AG10803 (cell line): ENCODE measurements at regions not wholly inside any gene's neighbourhood (a gene's known extent, or its start where the extent isn't known, plus 50 kb on each side); places are given as distances from the start of the nearest gene placed in this dataset.

ENCODE experiments used
- DNase-seq: peaks from one replicate; pipeline ENCODE4 v3.0.0; 2010; ENCODE audit warnings: low read depth
- H3K4me3 ChIP-seq: 2 replicates; pipeline ENCODE4 v1.5.1; 2011; ENCODE audit warnings: mild to moderate bottlenecking, low read length, control low read depth
- CTCF ChIP-seq: conservative IDR thresholded peaks from 2 replicates; pipeline ENCODE4 v1.5.1; 2011; ENCODE audit warnings: mild to moderate bottlenecking, low read length, control low read depth, inconsistent platforms

GRCh38 chr2:226030369-226030768 is 630.9 kb downstream of the NYAP2 start:
- DNase-seq: no peak
- no peak overlapping the region for H3K4me3 ChIP-seq
- TF ChIP-seq CTCF: no peak

DNA sequence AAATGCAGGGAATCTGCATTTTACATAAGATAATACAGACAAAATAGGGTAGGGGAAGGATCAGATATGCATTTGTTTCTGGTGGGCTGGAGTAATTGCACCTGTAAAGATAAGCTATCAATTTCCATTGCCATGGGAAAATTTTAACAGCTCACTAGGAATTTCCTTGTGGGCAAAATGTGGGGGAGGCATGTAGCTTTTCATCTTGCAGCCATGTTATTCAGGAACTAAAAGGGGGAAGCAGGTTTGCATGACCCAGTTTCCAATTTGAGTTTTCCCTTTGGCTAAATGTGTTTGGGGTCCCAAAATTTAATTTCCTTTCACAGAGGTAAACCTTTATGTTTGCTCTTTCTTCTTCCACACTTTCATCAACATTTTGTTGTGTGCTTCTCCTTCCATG is 624.4 kb downstream of the NYAP2 start:
- no peak for TF ChIP-seq CTCF
- no peak overlapping the region for H3K4me3 ChIP-seq
- DNase-seq: no peak

DNA sequence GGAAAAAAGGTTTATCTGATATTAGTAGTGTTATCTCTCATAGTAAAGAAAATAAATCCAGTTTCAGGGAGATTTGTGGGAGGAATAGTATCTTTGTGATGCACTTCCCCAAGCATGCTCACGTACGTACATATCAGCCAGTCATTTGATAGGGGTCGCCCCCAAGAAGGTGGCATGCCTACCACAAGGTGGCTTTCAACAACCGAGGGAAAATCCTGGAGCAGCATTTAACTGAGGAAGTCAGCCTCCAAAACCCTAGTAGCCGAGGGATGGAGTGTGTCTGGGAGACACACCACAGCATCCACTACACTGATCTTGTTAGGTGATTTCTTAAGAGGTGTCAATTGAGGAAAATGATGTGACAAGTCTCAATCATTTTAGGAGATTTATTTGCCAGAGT is 623.9 kb downstream of the NYAP2 start:
- TF ChIP-seq CTCF: no peak
- no peak for DNase-seq
- H3K4me3 ChIP-seq: no peak overlapping the region

DNA sequence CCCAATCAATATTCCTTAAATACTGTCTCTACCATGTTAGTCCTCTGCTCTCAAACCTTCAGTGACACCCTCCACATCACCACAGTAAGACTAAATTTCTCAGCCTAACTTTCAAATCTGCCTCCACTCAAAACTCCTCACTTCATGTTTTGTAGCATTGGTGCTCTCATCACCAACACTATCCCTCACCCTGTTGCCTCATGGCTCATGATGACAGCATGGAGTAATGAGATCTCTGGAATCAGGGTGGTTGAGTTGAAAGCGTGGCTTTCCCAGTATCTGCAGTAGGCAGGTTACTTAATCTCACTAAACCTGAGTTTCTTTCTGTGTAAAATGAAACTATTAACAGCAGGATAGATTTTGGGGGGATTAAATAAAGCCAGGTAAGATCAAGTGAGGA is 621.4 kb downstream of the NYAP2 start:
- DNase-seq: no peak
- no peak overlapping the region for H3K4me3 ChIP-seq
- no peak for TF ChIP-seq CTCF

DNA sequence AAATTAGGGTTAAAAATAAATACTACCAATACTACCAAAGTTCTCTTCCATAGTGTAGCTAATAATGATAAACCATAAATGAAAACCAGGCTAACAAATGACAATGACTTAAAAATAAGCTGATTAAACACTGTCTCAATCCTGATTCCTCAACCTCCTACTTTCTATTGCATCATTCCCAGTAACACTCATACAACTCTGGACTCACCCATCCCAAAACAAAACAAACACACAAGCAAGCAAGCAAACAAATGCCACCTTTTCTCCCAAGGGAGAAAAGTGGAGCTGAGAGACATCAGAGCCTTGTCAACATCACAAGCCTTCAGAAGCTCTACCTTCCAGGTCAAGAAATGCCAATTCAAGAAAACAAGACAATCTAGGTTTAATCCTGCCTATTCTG is 620.7 kb downstream of the NYAP2 start:
- TF ChIP-seq CTCF: no peak
- DNase-seq: peak; percentile 15
- H3K4me3 ChIP-seq: no peak overlapping the region

DNA sequence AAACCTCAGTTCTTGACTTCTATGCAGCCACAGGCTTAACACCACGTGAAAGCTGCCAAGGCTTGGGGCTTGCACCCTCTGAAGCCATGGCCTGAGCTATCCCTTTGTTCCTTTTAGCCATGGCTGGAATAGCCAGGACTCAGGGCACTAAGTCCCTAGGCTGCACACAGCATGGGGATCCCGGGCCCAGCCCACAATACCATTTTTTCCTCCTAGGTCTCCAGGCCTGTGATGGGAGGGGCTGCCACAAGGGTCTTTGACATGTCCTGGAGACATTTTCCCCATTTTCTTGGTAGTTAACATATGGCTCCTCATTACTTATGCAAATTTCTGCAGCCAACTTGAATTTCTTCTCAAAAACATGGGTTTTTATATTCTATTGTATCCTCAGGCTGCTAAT is 619.1 kb downstream of the NYAP2 start:
- DNase-seq: no peak
- no peak for TF ChIP-seq CTCF
- no peak overlapping the region for H3K4me3 ChIP-seq

DNA sequence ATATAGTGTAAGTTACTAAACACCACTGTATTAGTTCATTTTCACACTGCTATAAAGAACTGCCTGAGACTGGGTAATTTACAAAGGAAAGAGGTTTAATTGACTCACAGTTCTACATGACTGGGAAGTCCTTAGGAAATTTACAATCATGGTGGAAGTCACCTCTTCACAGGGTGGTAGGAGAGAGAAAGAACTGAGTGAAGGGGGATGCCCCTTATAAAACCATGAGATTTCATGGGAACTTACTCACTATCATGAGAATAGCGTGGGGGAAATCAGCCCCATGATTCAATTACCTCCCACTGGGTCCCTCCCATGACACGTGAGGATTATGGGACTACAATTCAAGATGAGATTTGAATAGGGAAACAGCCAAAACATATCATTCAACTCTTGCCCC is 618.0 kb downstream of the NYAP2 start:
- DNase-seq: no peak
- H3K4me3 ChIP-seq: no peak overlapping the region
- no peak for TF ChIP-seq CTCF
